Suppressor macrophage (primary cell): ENCODE measurements at regions not wholly inside any gene's neighbourhood (a gene's known extent, or its start where the extent isn't known, plus 50 kb on each side); places are given as distances from the start of the nearest gene placed in this dataset.
"Not testable (repeated sequence)": the region's sequence is repeated elsewhere in the genome, so short reads cannot be mapped to it uniquely, and the experiment has no call there.

Experiments used
- DNase-seq, 4 experiments: peaks; one replicate each; pipeline ENCODE4 v3.0.0-alpha.2; 2020 to 2022

GRCh38 chr7:91465595-91466061, 201.4 kb downstream of the FZD1 start:
- DNase-seq: no peak

DNA sequence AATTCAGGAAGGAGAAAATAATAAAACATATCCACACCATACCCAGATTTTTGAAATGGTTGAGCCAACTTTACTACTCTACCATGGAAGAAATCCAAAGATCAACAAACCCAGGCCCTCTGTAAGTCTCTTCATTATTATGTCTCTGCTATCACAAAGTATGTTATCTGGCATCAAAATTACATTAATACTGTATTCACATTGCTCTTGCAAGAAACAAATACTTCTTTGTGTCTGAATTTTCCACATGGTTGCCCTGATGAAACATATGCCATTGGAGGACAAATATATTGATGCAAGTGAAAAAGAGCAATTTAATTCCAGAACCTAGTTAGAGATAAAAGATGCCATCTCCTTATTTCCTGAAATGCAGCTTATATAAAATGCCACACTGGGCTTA, 204.0 kb downstream of the FZD1 start:
- DNase-seq: no peak

DNA sequence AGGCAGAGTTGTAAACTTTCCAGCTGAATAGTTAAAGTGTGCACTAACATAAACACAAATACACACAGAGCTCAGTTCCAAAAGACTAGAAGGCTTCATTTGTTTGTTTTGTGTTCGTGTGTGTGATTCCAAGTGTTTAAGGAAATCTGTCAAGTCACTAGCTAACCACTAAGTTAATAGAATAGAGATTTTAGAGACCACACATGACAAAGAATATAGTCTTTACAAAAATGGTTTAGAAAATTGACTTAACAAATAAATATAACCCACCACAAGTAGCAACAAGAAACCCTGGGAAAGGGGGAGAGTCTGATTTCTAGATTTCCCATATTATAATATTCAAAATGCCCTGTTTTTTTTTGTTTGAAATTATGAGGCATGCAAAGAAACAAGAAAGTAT, 209.4 kb downstream of the FZD1 start:
- DNase-seq: no peak

DNA sequence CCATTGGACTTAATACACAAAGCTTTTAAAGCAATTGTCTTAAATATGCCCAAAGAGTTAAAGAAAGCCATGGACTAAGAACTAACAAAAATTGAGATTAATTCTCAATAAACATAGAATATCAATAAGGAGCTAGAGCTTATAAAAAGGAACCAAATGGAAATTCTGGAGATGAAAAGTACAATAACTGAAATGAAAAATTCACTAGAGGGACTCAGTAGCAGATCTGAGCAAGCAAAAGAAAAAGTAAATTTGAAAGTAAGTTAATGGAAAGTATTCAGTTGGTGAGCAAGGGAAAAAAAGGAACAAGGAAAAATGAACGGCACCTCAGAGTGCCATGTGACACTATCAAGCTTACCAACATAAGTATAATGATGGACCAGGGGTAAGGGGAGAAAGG, 209.8 kb downstream of the FZD1 start:
- no peak for DNase-seq

GRCh38 chr7:91480470-91480869, 216.2 kb downstream of the FZD1 start:
- not testable (repeated sequence) for DNase-seq

GRCh38 chr7:91491868-91492267, 227.6 kb downstream of the FZD1 start:
- no peak for DNase-seq

DNA sequence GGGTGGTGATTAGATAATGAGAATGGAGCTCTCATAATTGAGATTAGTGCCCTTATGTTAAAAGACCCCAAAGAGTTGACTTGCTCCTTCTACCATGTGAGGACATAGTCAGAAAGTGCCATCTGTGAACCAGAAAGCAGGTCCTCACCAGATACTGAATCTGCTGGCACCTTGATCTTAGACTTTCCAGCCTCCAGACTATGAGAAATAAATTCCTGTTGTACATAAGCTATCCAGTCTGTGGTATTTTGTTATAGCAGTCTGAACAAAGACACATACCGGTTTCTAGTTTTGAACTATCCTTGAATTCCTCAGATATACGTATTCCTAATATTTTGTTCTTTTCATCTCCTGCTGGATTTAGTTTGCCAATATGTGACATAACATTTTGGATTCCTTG, 228.1 kb downstream of the FZD1 start:
- no peak for DNase-seq

DNA sequence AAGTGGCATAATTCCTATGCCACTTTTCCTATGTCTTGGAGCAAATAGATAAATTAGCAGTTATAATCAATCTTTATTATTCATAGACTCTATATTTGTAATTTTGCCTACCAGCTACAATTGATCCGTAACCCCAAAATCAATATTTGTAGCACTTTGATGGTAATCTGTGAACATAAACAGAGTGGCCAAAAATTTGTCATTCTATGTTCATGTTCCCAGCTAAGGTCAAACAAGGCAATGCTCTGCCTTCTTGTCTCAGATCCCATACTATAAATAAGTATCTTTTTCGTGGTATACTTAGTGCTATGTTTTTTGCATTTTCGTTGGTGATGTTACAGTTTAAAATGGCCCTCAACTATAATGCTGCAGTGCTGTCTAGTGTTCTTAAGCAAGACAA, 228.5 kb downstream of the FZD1 start:
- no peak for DNase-seq

- no peak for DNase-seq
Measured at GRCh38 chr7:91494450-91494849, 230.2 kb downstream of the FZD1 start.

DNA sequence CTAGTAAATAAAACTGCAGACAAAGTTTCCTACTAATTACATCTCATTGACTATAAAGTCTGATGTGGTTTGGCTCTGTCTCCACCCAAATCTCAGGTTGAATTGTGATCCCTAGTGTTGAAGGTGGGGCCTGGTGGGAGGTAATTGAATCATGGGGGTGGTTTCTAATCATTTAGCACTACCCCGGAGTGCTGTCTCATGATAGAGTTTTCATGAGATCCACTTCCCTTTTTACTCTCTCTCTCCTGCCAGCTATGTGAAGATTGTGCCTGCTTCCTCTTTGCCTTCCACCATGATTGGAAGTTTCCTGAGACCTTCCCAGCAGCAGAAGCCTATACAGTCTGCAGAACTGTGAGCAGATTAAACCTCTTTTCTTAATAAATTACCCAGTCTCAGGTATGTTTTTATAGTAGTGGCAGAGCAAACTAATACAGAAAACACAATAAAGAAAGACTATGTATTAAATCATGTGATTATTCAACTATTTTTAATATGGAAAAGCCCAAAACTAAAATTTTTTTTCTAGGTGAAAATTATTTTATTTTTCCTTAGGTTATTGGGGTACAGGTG, 232.1 kb downstream of the FZD1 start:
- peak; percentile 28 to 75 (median 62) for DNase-seq

- DNase-seq: not testable (repeated sequence)
Measured at GRCh38 chr7:91497277-91497676, 233.0 kb downstream of the FZD1 start.

GRCh38 chr7:91503934-91504555, 239.8 kb downstream of the FZD1 start:
- peak in 1 of 4 experiments; percentile 5 for DNase-seq

DNA sequence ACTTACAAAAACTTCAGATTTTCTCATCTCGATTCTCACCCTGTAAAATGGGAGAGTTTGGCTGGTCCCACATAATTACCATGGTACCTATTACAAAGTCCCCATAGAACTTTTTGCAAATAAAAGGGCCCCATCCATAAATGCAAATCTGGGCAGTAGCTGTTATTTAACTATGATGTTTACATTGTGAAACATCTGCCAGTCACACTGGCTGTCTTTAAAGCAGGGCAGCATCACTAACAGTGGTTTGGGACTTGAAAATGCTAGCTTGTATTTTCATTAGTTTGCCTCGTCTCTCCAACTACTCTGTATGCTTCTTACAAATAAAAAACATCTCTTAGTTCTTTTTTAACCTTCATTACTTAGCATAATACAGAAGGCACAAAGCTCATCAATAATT, 240.7 kb downstream of the FZD1 start:
- no peak for DNase-seq

DNA sequence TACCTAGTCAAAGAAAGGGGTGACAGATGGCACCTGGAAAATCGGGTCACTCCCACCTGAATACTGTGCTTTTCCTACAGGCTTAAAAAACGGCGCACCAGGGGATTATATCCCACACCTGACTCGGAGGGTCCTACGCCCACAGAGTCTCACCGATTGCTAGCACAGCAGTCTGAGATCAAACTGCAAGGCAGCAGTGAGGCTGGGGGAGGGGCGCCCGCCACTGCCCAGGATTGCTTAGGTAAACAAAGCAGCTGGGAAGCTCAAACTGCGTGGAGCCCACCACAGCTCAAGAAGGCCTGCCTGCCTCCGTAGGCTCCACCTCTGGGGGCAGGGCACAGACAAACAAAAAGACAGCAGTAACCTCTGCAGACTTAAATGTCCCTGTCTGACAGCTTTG, 242.7 kb downstream of the FZD1 start:
- DNase-seq: not testable (repeated sequence)

DNA sequence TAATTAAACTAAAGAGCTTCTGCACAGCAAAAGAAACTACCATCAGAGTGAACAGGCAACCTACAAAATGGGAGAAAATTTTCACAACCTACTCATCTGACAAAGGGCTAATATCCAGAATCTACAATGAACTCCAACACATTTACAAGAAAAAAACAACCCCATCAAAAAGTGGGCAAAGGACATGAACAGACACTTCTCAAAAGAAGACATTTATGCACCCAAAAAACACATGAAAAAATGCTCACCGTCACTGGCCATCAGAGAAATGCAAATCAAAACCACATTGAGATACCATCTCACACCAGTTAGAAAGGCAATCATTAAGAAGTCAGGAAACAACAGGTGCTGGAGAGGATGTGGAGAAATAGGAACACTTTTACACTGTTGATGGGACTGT, 247.6 kb downstream of the FZD1 start:
- not testable (repeated sequence) for DNase-seq

GRCh38 chr7:91512958-91513357, 248.7 kb downstream of the FZD1 start:
- peak in 3 of 4 experiments; percentile 10 to 28 (median 15) for DNase-seq

DNA sequence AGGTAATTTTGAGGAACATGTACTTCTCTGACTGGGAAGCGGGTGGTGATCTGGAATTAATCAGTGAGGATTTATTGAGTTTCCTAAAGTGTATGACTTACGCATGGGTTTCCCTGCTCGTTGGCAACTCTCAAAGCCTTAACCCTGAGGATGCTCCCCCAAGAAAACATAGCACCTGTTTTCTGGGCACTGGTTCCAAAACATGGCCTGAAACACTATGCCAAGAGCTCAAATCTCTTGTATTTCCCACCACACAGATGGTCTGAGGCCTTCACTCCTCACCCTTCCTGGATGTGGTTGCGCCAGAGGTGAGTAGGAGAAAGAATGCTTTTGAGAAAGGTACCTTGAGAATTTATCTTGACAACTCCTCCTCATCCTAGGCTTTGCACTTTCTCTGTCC, 250.4 kb downstream of the FZD1 start:
- DNase-seq: no peak

- no peak for DNase-seq
Measured at GRCh38 chr7:91515961-91516360, 251.7 kb downstream of the FZD1 start.

DNA sequence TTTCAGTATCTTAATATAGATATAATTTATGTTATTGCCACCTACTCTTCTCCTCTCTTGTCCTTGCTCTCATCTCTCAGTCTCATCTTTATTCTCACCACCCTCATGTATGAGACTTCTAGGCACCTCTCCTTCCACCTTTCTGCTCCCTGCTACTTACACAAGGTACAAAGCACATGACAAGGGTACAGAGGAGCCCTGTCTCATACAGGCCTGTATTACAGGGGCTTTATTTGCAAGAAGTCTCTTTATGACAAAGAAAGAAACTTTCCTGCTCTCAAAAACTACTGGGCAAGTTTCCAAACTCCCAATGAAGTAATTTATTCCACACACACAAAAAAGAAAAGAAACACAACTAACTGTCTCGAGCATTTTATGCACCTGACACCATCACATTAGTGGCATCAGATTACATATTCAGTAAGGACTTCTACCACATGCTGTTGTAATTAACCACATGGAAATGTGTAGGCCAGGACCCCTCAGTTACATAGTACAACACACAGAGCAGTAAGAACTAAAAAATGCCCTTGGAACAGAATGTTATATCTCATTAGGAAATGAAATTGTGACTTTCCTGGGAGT, 253.1 kb downstream of the FZD1 start:
- no peak for DNase-seq

GRCh38 chr7:91518058-91518457, 253.8 kb downstream of the FZD1 start:
- no peak for DNase-seq

DNA sequence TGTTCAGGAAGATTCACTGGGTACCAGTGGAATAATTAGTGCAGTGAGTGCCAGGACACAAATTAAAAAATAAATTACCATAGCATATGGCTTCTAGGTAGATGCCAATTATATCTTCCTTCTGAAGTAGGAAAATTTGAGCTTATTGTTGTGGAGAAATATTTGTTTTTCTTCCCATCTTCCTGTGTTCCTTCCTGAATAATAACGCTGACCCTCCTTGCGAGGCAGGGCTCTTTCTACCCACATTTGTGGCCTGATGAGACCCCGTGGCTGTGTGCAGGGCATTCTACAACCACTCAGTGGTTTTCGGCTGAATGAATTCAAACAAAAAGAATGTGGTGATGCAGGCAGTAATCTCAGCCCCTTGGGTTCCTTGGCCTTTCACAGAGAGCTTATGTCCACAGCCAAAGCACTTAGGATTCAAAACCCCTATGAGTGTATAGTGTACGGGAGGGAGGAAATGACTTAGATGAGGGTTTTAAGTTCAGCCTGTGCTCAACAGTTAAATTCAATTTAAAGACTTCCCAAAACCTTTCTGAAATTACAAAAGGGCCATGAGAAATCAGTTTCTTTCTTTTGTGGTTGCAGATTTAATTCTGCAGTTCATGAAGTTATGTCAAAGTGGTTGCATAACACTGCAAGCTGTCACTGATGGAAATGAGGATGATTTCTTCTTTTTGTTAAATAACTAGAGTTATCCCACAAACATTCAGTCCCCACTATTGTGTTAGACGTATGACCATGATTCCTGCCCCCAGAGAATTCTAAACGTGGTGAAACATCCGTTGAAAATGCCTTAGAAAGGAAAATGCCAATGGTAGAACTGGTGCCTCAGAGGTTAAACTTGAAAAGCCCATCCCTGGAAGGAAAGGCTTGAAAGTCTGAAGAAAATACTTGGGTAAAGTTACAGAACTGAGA, 255.3 kb downstream of the FZD1 start:
- peak in 1 of 4 experiments; percentile 18 for DNase-seq

DNA sequence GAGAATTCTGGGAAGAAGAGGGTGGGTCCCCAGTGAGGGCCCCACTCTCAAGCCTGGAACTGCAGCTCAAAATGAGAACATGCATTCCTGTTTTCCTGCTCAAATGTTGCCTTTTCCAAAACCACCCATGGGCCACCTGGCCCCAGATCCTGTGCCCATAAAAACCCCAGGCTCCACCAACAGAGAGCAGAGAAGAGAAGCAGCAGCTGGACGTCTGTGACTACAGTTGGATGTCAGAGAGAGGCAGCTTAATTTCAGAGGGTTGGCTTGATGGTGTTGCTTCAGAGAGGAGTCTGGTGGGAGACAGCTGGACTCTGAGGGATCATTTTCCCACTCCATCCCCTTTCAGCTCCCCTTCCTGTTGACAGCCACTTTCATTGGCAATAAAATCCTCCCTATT, 256.4 kb downstream of the FZD1 start:
- DNase-seq: no peak

GRCh38 chr7:91526404-91526803, 262.2 kb downstream of the FZD1 start:
- DNase-seq: no peak
